ENCODE measurements at regions not wholly inside any gene's neighbourhood (a gene's known extent, or its start where the extent isn't known, plus 50 kb on each side); places are given as distances from the start of the nearest gene placed in this dataset.
"Not testable (repeated sequence)": the region's sequence is repeated elsewhere in the genome, so short reads cannot be mapped to it uniquely, and the experiment has no call there.

DNA sequence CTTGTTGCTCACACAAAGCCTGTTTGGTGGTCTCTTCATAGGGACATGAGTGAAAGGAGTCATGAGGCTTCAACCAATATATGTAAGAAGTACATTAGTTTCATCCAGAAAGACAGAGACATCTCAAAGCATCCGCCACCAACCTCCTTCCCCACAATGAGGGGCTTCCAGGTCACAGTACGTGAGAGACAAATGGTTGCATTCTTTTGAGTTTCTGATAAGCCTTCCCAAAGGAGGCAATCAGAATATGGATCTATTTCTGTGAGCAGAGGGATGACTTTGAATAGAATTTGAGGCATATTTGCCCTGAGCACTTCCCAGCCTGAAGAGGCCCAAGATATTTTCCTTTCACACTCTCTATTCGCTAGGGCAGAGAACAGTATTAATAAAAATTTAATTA lies 931.1 kb downstream of the FAM181B start:
- DNase-seq, result no peak

DNA sequence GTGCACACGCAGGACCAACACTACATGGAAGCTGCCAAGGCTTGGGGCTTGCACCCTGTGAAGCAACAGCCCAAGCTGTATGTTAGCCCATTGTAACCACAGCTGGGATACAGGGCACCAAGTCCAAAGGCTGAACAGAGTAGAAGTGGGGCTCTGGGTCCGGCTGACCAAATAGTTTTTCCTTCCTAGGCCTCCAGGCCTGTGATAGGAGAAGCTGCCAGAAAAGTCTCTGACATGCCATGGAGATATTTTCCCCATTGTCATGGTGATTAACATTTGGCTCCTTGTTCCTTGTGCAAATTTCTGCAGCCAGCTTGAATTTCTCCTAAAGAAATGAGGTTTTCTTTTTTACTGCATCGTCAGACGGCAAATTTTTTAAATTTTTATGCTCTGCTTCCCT lies 941.2 kb downstream of the FAM181B start:
- no peak for DNase-seq

DNA sequence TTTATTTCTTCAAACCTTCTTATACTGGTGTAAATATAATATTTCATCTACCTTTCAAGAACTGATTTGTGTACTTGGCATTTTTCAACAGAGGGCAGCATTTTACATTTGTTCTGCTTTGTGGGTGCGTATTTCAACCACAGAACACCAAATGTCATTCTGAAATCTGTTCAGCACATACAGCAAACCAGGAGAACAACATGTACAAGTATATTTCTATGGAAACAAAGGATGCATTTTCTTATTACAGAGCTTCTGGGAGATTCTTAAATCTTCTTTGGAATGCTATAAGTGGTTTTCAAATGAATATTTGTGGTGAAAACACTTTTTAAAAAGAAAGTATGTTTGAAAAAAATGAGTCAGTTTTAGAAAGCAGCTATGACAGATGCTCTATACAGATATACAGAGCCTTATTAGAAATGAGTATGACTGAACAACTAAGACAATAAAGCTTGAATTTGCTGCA lies 946.0 kb downstream of the FAM181B start:
- peak in 2 of 56 donors; percentile 0 to 11 for DNase-seq

DNA sequence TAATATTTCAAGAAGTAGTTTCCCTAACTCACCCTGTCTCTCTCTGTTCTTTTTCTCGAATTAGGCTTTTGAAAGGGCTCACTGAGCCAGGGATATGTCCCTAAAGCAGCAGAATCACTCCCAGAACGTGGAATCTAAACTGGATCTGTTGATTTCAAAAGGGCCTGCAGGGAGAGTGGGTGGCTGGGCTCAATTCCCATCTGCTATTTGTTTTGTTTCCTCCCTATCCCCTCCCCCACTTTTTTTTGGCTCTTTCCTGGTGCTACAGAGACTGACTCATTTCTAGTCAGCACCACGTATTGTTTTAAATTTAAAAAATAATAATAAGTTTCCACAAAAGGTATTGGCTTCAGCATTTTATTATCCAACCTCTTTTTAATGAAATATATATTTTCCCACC lies 961.5 kb downstream of the FAM181B start:
- DNase-seq, result peak in 16 of 56 donors; percentile 1 to 35 (median 5)

DNA sequence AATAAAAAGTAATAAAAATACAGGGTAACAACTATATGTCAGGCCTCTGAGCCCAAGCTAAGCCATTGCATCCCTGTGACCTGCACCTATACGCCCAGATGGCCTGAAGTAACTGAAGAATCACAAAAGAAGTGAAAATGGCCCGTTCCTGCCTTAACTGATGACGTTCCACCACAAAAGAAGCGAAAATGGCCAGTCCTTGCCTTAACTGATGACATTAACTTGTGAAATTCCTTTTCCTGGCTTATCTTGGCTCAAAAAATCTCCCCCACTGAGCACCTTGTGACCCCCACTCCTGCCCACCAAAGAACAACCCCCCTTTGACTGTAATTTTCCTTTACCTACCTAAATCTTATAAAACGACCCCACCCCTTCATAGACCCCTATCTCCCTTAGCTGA lies 963.8 kb downstream of the FAM181B start:
- not testable (repeated sequence) for DNase-seq

DNA sequence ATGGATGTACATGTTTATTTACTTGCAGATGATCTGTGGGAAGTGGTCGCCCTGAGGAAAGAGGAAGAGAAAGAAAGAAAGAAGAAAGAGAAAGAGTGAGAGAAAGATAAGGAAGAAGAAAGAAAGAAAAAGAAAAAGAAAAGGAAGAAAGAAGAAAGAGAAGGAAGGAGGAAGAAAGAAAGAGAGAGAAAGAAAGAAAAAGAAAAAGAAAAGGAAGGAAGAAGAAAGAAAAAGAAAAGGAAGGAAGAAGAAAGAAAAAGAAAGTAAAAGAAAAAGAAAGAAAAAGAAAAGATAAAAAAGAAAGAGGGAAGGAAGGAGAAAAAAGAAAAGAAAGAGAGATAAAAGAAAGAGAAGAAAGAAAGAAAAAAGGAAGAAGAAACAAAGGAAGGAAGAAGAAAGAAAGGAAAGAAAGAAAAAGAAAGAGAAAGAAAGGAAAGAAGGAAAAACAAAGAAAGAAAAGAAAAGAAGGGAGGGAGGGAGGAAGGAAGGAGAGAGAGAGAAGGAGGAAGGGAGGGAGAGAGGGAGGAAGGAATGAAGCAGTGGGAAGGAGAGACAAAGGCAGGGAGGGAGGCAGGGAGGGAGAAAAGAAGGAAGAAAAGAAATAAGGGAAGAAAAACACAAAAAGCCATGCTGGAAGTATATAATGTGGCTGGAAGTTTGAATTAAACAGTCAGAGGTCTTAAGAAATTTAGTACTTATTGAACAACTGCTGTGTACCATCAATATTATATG lies 976.6 kb downstream of the FAM181B start:
- no peak for DNase-seq

DNA sequence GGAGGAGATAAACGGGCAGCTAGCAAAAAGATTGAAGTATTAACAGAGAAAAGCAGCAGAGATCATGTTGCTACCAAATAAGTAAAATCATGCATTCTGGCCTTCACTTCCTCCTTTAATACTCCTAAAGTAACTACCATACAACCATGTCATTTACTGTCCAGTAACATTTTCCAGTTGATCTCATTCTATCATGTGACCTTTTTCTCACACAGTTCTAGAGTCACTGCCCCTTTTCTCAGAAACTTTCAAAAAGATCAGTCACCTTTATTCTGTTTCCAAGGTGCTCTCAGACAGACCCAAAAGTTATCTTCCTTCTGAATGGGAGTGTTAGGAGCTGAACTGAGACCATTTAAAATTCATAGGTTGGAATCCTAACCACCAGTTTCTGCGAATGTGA lies 984.4 kb downstream of the FAM181B start:
- DNase-seq, result no peak

DNA sequence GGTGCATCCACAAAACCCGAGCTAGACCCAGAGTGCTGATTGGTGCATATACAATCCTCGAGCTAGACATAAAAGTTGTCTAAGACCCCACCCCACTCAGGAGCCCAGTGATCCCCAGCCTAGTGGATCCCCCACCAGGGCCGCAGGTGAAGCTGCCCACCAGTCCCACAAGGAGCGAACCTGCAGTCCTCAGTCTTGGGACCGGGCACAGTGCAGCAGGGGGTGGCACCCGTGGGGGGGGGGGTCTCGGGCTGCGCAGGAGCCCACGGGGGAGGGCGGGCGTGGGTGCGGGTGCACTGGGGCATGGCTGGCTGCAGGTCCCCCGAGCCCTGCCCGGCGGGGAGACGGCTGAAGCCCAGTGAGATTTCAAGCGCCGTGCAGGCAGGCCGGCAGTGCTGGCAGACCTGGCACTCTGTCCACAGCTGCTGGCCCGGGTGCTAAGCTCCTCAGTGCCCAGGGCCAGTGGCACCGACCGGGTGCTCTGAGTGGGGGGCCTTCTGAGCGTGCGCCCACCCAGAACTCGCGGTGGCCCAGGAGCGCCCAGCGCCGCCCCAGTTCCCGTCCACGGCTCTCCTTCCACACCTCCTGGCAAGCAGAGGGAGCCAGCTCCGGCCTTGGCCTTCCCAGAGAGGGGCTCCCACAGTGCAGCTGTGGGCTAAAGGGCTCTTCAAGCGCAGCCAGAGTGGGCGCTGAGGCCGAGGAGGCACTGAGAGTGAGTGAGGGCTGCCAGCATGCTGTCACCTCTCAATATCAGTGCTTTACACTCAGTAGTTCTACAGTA lies 989.1 kb downstream of the FAM181B start:
- no peak for DNase-seq

DNA sequence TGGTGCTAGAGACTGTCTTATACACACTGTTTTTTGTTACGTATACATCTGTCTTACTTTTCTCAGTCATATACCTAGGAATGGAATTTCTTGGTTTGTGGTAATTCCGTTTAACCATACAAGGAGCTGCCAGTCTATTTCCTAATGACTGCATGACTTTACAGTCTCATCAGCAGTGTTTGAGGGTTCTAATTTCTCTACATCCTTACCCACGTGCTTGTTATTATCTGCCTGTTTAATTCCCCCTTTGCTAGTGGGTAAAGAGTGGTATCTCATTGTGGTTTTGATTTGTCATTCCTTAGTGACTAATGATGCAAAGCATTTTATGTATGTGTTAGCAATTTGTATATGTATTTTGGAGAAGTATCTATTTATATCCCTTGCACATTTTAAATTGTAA lies 1008.0 kb downstream of the FAM181B start:
- DNase-seq, result no peak

DNA sequence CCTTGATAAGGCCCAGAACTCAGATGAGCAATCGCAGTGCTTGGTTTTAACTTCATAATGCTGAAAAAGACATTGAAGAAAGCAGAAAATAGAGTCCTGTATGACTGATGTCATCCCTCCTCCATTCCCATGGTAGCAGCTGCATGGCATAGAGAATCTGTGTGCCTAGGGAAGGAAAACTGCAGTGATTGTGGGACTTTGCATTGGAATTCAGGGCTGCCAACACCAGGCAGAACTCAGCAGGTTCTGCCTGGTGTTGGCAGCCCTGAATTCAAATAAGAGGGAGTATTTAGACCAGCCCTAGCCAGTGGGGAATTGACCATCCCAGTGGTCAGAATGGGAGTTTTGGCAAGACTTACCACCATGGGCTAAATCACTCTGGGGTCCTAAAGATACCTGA lies 1016.0 kb downstream of the FAM181B start:
- DNase-seq, result peak in 1 of 56 donors; percentile 0

DNA sequence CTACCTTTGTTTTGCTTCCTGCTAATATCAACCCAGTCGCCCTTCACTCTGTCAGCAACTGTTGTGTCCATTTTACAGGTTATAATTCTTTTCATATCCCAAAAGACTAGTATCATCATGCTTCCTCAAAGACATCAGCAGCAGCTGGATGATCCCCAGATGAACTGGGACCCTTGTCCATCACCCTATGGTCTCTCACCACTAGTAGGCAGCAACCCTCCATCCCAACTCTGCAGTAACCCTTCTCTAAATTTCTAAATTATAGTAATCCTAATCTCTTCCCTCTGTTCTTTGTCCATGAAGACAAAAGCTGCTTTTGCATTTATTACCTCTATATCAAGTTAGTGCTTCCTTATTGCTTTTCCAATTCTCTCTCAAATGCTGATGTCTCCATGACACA lies 1025.8 kb downstream of the FAM181B start:
- no peak for DNase-seq

DNA sequence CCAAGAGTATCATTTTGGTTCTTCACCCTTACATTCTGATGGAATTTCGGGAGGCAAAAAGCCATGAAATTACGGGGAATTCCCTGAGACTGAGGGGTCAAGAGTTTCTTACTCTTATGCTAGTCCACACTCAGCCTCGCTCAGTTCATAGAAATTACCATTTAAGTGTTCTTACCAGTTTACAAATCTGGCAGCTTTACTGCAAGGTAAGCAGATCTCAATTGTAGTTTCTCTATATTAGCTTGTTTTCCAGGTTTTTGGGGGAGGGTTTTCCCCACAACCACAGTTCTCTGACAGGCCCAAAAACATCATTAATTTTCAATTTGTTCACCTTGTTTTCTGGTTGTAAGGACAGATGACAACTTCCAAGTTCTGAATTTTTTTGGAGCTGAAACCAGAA lies 1028.4 kb downstream of the FAM181B start:
- DNase-seq, result no peak

DNA sequence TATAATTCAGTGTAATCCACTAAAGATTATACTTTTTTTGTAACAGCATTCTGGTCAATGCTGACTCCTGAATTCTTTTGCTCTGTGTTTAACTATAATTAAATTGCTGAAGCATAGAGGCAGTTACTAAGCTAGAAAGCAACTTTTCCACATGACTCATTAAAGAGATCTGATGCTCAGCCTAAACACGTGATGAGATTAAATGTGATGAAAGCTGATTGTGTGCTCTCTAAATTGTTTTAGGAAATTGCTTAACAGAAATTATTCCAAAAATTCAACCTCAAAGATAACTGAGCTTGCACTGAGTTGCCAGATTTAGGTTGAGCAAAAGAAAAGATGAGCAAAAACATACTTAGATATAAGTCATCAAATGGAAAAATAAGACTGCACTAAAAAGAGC lies 1033.6 kb downstream of the FAM181B start:
- DNase-seq, result no peak

DNA sequence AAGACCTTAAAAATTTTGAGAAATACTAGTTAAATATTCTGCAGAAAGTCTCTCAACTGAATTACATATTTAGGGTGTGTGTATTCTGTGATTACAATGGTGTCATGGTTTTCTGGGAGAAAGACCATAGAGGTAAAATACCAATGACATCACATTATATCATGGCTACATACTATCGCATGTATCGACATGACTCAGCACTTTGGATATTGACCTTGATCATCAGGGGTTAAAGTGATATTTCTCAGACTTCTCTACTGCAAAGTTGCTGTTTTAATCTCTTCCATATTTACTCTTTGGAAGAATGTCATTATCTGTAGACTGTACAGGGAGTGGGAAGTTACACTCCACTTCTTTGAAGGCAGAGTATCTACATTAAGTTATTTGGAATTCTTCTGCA lies 1046.6 kb downstream of the FAM181B start:
- no peak for DNase-seq

DNA sequence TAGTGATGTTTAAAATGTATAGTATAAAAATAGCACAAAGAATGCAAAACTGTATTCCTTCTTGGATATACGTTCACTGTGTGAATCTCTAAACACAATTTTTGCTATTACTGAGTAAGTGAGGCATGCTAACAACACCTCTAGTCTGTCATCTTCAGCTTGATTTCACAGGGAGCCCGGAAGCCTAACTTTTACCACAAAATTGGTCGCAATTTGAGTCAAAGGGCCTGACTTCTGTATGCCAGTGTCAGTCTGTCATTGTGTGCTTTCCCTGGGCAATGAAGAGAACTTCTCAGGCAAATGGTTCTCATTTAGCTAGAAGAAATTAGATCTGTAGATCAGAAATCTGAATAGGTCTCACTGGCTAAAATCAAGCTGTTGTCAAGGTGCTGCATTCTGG lies 1059.5 kb downstream of the FAM181B start:
- no peak for DNase-seq

DNA sequence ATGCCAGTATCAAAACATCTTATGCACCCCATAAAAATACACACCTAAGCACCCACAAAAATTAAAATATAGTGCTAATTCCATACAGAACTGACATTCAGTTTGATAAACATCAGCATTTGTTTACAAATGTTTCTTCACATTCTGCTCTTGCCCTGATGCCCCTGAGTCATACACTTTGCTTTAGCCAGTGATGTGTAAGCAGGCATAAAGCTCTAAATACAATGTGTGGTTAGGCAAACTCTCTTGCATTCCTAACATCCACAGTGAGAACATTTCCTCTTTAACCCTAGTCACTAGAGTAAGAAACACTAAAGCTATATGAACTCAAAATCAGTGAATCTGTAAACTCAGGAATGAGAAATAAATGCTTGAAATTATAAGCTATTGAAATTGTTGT lies 1060.7 kb downstream of the FAM181B start:
- DNase-seq, result no peak

DNA sequence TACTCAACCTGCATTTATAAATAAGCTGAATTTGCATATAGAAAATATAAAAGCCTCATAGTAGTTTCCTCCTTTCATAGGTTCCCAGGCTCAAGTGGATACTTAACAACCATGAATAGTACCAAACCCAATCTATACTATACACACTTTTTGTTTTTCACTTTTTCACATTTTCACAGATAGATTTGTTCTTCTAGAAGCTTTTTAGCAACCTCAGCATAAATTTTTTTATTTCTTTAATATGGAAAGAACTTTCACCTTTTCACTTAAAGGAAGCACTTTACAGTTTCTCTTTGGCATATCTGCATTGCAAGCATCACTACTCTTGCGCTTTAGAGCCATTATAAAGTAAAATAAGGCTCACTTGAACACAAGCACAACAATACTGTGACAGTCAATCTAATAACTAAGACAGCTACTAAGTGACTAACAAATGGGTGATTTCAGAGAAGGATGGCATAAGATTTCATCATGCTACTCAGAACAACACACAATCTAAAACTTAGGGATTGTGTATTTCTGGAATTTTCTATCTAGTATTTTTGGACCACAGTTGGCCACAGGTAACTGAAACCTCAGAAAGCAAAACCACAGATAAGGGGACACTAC lies 1063.6 kb downstream of the FAM181B start:
- no peak for DNase-seq

DNA sequence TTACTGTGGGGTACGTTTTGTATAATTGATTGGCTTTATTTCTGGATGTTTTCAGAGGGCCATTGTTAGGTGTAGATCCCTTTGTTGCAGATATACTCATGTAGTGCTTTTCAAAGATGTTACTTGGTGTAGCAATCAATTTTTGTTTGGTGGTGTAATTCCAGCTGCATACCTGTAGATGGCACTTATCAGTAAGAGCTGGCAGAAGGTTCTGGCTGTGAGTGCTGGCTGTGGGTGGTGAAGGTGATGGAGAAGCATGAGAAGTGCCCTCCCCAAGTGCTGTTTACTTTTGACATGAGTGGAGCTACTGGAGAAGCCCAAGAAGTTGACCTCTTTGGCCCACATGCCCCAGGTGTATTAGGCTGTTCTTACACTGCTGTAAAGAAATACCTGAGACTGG lies 1074.9 kb downstream of the FAM181B start:
- DNase-seq, result no peak

DNA sequence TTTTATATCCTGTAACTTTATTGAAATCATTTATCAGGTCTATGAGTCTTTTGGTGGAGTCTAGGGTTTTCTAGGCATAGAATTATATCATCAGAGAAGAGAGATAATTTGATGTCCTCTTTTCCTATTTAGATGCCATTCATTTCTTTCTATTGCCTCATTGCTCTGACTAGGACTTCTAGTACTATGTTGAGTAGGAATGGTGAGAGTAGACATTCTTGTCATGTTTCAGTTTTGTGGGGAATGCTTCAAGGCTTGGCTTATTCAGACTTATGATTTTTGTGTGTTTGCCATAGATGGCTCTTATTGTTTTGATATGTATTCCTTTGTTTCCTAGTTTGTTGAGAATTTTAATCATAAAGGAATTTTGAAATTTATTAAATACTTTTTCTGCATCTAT lies 1078.3 kb downstream of the FAM181B start:
- DNase-seq, result no peak

DNA sequence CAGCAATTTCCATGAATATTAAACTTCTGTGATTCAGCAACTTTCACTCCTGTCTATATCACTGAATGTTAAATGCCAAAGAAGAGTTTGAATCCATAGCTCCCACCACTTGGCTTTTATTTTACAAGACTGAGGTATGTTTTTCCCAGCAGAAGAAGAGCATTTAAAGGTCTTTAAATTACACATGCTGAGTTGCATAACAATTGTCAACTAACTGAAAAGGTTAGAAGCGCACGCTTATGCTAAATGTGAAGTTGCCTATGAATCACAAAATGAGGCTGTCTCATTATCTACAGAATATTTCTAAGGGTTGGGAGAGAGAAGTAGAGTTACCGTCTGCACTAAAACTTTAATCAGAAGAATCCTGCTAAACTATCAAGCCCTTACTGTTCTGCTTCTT lies 1086.3 kb downstream of the FAM181B start:
- no peak for DNase-seq

DNA sequence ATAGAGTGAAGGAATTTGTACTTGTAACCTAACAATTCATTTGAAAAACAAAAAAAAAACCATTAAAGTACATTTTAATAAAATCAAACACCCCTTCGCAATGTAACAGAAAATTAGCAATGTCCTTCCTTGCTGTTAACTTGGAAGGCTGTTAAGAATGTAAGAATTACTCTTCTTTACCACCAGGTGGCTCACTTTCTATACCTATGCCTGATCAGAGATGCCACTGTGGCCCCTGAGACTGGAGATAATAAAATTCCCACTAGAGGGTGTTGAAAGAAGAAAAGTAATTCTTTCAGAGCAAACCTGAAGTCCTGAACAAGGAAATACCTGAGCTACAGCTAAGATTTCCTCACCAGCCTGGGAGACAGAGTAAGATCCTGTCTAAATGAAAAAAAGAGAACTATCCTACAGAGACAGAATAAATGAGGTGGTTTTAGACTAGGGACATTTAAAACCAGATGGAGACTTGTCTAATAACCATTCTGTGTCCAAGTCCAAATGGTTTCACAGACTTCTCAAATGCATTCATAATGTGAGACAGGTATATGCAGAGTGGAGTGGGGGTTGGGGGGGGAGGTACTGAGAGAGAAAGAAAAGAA lies 1089.3 kb downstream of the FAM181B start:
- peak in 7 of 56 donors; percentile 0 to 38 (median 4) for DNase-seq

DNA sequence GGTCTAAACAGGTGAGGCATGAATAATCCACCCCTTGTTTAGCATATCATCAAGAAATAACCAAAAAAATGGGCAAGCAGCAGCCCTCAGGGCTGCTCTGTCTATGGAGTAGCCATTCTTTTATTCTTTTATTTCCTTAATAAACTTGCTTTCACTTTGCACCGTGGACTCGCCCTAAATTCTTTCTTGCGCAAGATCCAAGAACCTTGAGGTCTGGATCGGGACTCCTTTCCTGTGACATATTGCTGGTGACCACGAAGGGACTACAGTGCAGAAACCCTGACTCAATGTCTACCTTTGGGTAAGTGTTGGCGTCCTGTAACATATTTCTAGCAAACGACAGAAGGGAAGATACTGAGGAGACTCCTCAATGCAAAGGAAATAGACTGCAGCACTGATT lies 1099.2 kb downstream of the FAM181B start:
- no peak for DNase-seq
